ENCODE measurements at regions not wholly inside any gene's neighbourhood (a gene's known extent, or its start where the extent isn't known, plus 50 kb on each side); places are given as distances from the start of the nearest gene placed in this dataset.
"Not testable (repeated sequence)": the region's sequence is repeated elsewhere in the genome, so short reads cannot be mapped to it uniquely, and the experiment has no call there.

GRCh38 chr1:87428367-87428766, 99.7 kb downstream of the LMO4 start:
- H3K27ac ChIP-seq, result no peak overlapping the region
- no peak for TF ChIP-seq CTCF (conservative IDR thresholded peaks at IDR 0.05)

DNA sequence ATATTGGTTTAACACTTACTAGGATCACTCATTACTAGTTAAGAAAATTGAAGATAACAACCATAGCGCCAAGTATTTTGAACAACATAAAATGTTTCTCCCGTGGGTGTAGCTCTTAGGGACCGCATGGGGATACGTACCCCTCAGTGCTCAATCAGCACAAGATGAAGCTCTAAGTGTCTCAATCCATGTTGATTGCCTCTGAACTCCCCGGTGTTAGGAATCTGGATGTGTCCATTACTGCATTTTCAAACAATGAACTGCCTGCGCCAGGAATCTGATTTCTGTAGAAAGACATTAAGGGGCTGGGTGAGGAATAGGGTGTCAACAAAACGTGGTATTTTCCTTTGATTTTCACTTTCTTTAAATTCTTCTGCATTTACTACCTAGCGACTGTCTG, 100.2 kb downstream of the LMO4 start:
- TF ChIP-seq CTCF (conservative IDR thresholded peaks at IDR 0.05), result no peak
- H3K27ac ChIP-seq, result no peak overlapping the region

DNA sequence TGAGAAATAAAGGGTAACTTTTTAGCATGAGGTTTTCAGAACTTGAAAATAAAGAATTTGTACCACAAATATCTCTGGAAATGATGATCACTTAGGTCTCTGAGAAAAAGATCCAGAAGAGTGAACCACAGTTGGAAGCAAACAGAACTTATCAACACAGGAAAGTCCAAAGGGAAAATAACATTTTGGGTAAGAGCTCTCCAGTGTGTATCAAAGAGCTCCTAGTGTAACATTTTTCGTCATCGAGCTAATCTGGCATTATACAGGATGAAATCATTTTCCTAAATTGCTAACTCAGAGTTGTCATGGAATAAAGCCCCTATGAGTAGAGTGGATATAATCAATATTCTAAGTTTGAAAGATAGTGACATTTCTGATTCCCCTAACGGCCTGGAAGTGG, 104.0 kb downstream of the LMO4 start:
- no peak overlapping the region for H3K27ac ChIP-seq
- TF ChIP-seq CTCF (conservative IDR thresholded peaks at IDR 0.05), result no peak

GRCh38 chr1:87433101-87433500, 104.4 kb downstream of the LMO4 start:
- not testable (repeated sequence) for H3K27ac ChIP-seq

DNA sequence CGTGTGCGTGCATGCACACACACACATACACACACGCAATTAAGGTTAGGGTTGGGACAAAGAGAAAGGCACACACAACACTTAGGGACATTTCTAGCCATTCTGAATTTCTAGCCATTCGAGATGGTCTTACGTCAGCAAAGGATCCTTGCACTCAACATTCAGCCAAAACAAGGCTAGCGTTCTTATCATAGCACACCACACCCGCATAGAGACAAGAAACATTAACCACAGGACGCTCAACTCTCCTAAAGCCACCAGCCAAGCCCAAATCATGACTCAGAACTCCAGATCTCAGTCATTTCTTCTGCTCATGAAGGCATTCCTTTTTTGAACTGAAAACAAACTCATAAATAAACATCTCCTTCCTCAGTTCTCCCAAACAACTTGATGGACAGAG, 106.8 kb downstream of the LMO4 start:
- TF ChIP-seq CTCF (conservative IDR thresholded peaks at IDR 0.05), result no peak
- no peak overlapping the region for H3K27ac ChIP-seq

DNA sequence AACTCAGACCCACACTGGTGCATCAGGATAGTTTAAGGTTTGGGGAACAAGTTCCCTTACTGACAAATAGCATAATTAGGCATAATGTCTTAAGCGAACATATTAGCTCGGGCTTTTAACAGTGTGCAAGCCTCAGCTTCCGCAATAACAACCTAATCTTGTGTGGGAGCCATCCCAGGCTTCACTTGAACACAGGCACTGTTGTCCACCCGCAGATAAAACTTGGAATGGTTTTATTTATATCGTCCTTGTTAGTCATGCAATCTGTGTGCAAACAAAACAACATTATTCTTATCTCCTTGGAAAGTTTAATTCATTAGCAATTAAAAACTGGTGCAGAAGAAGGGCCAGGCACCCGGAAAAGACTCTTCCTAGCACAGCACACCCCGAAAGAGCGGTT, 107.4 kb downstream of the LMO4 start:
- H3K27ac ChIP-seq, result not testable (repeated sequence)

GRCh38 chr1:87436534-87436933, 107.9 kb downstream of the LMO4 start:
- TF ChIP-seq CTCF (conservative IDR thresholded peaks at IDR 0.05), result no peak
- no peak overlapping the region for H3K27ac ChIP-seq

DNA sequence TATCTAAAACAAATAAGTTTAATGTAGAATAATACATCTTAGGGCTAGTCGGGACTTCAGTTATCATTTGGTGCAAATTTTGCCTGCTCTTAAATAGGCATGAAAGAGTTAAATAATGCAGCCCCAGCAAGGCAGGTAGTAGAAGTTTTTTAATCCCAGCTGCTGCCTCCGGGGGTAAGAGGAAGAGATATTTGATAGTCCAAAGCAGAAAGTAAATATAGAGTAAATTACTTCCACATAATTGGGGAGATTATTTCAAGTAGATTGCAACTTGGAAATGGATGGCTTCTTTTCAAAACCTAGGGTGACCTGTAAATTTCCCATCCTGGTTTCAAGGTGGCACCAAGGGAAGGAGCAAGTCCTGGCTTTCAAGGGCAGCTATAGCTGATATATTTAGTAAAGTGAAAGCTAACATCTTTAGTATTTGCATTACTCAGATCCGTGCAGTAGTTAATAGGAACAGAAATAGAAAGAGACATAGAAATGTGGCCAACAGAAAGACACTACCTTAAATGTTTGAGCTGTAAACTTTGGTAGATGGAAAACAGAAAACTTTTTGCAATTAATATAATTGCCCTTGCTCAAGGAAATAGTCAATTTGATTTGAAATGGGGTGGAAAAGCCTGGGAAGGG, 109.1 kb downstream of the LMO4 start:
- no peak overlapping the region for H3K27ac ChIP-seq
- no peak for TF ChIP-seq CTCF (conservative IDR thresholded peaks at IDR 0.05)

GRCh38 chr1:87439821-87440220, 111.1 kb downstream of the LMO4 start:
- H3K27ac ChIP-seq, result no peak overlapping the region
- TF ChIP-seq CTCF (conservative IDR thresholded peaks at IDR 0.05), result no peak
